NCI-H2171 treated with DMSO at 0.1 percent for 48 hours (cell line): ENCODE measurements at regions not wholly inside any gene's neighbourhood (a gene's known extent, or its start where the extent isn't known, plus 50 kb on each side); places are given as distances from the start of the nearest gene placed in this dataset.

Experiments
- DNase-seq: peaks from one replicate; lab custom pipeline; 2025; lab: John Stamatoyannopoulos, UW

- no peak for DNase-seq
Observed at GRCh38 chr3:132378-132777, 64.2 kb upstream of the CHL1 start.

GRCh38 chr3:132904-133303 lies 63.7 kb upstream of the CHL1 start:
- DNase-seq, result no peak

GRCh38 chr3:140748-141330 lies 55.7 kb upstream of the CHL1 start:
- no peak for DNase-seq
